GM21825 (cell line): ENCODE measurements at regions not wholly inside any gene's neighbourhood (a gene's known extent, or its start where the extent isn't known, plus 50 kb on each side); places are given as distances from the start of the nearest gene placed in this dataset.

ENCODE experiments used
- ATAC-seq: cut with Tn5 transposase; IDR thresholded peaks from one replicate; pipeline ENCODE4 v1.9.1; 2021; ENCODE audit warnings: mild to moderate bottlenecking, moderate library complexity; ENCODE audit not compliant: unreplicated experiment

GRCh38 chr17:70857351-70857750, 688.0 kb downstream of the KCNJ2 start:
- ATAC-seq: no peak

GRCh38 chr17:70859829-70860228, 690.5 kb downstream of the KCNJ2 start:
- ATAC-seq: no peak

- ATAC-seq: no peak
Observed at GRCh38 chr17:70862295-70862694, 693.0 kb downstream of the KCNJ2 start.

DNA sequence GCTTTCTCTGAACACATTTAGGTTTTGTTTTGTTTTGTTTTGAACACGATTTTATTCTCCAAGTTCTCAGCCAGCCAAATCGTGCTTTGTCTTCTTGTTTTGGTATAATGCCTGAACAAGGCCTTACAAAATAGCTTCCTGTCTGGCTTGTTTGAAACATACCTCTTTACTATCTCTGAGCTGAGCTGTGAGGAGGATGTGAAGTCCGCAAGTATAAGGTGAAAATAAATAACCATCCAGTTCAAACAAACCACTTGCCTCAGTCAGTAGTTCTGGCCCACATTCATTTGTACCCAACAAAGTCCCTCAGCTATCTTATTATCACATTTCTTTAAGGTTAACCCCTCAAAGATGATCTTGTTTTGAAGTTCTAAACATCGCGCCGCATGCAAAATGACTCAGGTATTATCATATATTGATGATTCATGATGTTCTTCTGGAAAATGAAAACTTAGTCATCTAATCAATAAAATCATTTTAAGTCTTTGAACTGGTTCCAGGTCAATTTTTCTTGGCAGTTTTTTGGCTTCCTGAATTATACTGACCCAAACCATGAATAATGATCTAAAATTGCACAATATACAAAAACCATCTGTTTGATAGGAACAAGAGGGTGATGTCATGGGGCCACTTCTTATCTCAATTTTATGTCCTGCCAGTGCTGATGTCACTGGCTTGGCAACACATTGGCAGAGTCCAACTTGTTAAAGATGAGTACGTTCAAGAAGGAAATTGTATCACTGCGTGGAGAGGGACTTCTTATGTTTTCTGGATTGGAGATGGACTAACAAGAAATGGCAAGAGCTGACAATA, 694.3 kb downstream of the KCNJ2 start:
- ATAC-seq: no peak

GRCh38 chr17:70865993-70866804, 696.9 kb downstream of the KCNJ2 start:
- ATAC-seq: no peak

GRCh38 chr17:70868149-70868548, 698.8 kb downstream of the KCNJ2 start:
- no peak for ATAC-seq

GRCh38 chr17:70869402-70870085, 700.2 kb downstream of the KCNJ2 start:
- no peak for ATAC-seq

GRCh38 chr17:70871180-70871818, 702.0 kb downstream of the KCNJ2 start:
- ATAC-seq: no peak

- no peak for ATAC-seq
Observed at GRCh38 chr17:70872103-70872502, 702.8 kb downstream of the KCNJ2 start.

DNA sequence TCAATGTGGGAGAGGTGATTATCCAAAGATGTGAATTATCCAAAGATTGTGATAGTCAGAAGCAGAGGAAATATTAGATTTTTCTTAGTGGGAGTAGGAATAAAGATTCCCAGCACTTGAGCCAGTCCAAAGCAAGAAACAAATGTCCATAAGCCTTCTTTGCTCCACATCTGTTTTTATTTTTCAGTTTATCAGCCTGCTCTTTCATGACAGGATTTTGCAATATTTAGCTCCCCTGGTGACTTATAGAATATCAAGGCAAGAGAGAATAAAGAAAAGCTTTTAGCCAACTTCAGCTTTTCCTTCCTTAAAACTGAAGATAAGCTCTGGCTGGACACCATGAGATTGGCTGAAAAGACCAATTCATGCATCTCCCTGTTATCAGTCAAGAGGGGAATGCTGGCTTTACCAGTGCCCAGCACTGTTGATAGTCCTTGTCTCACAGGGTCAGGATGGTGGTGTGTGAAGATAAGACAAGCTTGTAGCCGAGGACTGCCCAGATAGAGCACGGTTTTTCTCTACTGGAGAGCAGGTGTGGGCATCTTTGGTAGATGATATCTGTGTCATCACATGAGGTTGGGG, 706.5 kb downstream of the KCNJ2 start:
- ATAC-seq: no peak

DNA sequence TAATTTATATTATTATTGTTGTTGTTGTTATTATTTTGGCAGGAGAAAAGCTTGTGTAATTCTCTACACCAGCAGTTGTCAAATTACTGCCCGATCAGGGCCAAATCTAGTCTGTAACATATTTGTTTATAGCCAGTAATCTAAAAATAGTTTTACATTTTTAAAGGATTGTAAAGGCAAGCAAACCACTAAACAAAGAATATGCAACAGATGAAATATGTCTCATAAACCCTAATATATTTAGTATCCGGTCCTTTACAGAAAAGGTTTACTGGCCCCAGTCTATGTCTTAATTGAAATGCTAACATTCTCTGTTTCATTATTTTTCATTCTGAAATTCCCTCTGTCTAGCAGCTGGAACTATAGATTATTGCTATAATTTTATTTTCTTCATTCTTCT, 709.5 kb downstream of the KCNJ2 start:
- ATAC-seq: no peak

- ATAC-seq: no peak
Observed at GRCh38 chr17:70879401-70879800, 710.1 kb downstream of the KCNJ2 start.

DNA sequence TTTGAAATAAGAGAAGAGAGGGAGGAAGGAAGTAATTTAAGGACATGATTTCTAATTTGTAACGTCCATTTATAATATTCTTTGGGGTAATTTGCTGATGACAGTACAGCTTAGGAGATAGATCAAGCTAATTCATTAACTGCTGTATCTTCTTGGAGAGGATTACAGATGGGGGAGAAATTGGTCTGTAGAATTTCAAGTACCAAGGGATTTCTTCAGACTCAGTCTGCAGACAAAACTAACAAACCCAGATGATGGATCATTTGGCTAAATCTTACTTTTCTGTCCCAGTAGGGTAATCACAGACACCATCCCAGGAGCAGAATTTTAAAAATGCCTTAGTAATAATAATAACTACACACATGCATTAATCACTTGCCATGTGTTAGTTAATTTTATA, 711.8 kb downstream of the KCNJ2 start:
- ATAC-seq: no peak

- no peak for ATAC-seq
Observed at GRCh38 chr17:70882504-70882903, 713.2 kb downstream of the KCNJ2 start.

DNA sequence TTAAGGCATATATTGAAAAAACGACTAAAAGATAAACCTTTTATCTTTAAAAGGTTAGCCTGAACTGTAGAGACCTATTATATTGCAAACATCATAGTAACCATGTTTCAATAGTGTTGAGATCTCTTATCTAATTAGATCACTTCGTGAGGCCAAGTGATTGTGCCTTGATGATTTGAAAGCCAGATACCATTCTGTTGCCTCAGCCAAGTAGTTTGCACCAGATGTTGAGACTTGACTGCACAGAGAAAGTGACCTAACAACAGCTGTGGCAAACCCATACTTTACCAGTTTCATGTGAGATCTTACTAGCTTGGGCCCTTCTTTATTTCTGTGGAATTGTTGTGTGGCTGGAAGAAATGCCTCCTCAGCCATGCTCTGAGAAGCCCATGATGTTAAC, 717.3 kb downstream of the KCNJ2 start:
- ATAC-seq: no peak

GRCh38 chr17:70888324-70888723, 719.0 kb downstream of the KCNJ2 start:
- no peak for ATAC-seq

DNA sequence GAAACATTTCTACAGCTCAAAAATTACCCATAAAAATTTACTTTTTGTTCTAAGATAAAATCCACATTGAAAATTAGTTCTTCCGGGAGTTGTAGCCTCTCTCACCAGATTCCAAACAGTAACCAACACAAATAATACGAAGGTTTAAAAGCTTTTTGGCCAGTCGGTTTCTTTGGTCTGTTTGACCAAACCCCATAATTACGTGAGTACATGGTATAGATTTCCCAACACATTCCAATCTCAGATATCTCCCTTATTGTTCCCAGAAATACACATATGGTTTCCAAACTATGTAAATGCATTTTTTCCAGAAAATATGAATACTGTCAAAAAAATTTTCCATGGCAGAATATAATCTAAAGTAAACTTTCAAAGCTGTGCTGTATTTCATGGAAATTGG, 722.0 kb downstream of the KCNJ2 start:
- ATAC-seq: no peak

GRCh38 chr17:70892527-70892926, 723.2 kb downstream of the KCNJ2 start:
- no peak for ATAC-seq

DNA sequence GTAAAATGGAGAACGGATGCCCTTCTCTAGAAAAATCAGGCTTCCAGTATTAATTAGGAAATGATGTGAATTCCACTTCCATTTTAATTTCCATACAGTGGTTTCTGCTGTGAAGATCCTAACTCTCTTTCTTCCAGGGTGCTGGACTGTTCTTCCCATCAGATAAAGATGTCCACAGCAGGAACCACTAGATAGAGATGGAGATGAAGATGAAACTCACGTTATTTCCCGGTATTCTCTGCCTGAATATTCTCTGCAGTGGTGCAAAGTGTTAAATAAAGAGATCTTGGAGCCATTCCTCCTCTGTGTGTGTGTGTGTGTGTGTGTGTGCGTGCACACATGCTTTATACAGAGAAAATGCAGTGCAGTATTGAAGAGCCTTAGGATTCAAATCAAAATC, 727.5 kb downstream of the KCNJ2 start:
- ATAC-seq: no peak

- ATAC-seq: no peak
Observed at GRCh38 chr17:70897446-70897845, 728.1 kb downstream of the KCNJ2 start.

DNA sequence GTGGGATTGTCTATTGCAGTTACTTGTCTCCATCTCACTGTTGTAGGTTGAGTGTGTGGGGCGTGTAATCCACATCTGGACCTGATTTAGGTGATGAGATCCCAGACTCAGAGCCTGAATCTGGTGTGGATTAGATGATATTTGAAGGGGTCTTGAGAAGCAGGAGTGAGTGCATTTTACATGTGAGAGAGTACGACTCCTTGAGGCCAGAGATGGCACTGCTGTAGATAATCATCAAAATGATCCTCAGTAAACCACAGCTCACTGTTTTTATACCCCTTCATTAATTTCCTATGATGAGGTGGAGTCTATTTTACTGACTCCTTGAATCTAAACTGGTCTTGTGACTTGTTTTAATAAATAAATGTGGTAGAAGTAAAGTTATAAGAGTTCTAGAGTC, 732.5 kb downstream of the KCNJ2 start:
- no peak for ATAC-seq
